GM21825 (cell line): ENCODE measurements at regions not wholly inside any gene's neighbourhood (a gene's known extent, or its start where the extent isn't known, plus 50 kb on each side); places are given as distances from the start of the nearest gene placed in this dataset.
"Not testable (repeated sequence)": the region's sequence is repeated elsewhere in the genome, so short reads cannot be mapped to it uniquely, and the experiment has no call there.

Source experiments
- ATAC-seq: cut with Tn5 transposase; IDR thresholded peaks from one replicate; pipeline ENCODE4 v1.9.1; 2021; ENCODE audit warnings: mild to moderate bottlenecking, moderate library complexity; ENCODE audit not compliant: unreplicated experiment

DNA sequence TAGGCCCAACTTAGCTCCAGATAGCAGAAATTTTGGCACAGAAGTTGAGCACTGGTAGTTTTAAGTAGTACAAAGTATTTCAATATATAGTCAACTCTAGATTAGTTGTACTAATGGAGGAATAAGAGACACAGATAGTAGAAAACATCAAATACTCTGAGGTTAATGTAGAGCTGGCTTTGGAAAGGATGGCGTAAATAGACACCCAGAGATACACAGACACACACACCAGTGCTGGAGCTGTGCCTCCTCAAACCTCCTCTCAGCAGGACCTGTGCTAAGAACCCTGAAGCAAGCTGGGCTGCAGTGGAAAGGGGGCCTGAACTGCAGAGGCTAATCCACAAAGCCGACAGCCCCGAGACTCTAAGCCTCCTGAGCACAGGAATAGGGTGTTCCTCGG, 67.0 kb upstream of the EDEM3 start:
- no peak for ATAC-seq

DNA sequence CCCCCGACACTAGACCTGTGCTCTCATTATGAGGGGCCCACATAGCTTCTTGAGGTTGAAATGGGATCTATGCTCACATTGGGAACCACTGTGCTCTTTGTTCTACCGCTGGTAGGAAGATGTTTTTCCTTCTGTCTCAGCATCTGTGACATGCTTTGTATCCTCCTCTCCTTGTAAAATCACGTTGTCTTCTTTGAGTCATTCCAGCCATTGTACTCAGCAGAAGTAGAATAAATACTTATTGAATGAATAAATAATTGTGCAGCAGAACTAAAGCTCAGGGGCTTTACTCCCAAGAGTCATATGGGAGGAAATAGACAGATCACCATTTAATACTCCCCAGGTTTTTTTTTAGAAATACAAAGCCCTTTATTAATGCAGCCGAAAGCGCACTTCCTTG, 66.3 kb upstream of the EDEM3 start:
- ATAC-seq, result no peak

DNA sequence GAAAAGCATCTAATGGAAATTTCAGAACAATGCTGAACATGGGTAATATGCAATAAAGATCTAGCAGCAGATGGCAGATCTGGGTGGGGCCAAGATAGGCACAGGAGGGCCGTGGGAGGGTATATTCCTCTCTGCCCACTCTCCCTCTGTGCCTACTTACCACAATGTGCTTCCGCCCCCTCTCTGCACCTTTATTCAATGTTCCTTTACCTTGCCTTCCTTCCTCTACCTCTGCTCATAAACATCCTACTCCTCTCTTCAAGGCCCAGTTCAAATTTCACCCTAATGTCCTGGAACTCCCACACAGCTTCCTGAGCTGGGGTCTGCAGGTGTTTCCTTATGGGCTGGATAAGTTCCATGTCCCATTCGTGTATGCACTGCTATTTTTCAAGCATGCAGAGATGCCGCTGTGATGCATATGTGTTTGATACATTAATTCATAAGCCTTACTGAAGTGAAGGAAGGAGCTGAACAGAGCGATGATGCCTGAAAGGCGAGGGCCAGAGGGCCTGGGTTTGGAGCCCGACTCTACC, 65.6 kb upstream of the EDEM3 start:
- no peak for ATAC-seq

DNA sequence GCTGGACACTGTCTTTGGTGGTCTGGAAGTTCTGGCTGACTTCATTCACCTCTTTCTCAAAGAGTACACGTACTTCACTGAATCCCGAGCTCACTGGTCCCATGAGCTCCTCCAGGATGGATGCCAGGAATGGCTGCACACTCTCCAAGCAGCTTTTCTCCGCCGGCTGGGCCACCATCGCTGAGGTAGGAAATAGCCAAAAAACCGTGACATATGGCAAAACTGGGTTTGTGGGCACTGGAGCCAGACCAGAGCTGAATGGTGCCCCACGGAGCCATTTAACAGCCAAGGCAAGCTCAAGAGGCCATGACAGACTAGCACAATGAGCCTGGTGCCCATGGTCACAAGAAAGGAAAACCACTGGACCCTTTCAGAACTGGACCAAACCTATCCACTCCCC, 64.0 kb upstream of the EDEM3 start:
- no peak for ATAC-seq

DNA sequence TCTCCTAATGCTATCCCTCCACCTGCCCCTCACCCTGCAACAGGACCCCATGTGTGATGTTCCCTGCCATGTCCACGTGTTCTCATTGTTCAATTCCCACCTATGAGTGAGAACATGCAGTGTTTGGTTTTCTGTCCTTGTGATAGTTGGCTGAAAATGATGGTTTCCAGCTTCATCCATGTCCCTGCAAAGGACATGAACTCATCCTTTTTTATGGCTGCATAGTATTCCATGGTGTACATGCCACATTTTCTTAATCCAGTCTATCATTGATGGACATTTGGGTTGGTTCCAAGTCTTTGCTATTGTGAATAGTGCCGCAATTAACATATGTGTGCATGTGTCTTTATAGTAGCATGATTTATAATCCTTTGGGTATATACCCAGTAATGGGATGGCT, 62.3 kb upstream of the EDEM3 start:
- ATAC-seq, result not testable (repeated sequence)

DNA sequence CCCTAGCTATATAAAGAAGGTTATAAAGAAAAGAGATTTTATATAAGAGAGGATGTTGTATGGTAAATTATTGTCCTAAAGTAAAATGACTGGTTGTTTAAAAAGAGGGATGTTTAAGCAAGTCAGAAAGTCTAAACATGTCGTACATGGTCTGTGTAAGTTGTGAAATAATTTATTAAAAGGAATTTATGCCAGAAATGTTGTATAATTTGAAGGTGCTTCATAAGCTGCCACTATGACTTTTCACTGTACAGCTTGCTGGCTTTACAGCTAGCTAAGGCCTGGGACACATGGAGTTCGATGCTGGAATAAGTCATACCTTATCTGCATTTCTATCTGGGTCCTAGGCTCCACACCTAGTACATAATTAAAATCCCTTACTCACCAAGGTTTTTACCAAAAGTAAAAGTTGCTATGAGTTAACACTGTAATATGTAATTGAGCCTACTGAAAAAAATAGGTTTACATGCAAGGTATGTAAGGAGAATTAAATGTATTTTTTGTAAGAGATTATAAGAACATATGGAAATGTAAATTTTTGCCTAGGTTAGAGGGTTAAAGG, 59.0 kb upstream of the EDEM3 start:
- no peak for ATAC-seq

DNA sequence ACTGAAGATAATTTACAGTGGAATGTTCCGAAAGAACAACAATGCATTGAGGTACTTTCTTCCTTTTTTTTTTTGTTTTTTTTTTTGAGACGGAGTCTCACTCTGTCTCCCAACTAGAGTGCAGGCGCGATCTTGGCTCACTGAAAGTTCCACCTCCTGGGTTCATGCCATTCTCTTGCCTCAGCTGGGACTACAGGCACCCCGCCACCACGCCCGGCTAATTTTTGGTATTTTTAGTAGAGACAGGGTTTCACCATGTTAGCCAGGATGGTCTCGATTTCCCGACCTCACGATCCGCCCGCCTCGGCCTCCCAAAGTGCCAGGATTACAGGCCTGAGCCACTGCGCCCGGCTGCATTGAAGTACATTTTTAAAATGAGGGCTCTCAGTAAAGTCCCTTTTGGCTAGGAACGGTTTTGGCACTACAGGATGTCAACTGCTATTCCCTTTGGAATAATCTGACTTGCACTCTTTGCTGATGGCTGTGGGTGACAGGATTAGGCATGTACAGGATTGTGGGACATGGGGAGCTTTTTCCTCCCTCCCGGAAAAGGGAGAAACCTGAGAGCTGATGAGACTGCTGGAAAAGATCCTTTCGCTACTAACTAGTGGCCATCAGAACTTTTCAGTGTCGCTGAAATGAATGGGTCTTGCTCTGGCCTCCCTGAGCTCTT, 56.9 kb upstream of the EDEM3 start:
- ATAC-seq, result no peak

DNA sequence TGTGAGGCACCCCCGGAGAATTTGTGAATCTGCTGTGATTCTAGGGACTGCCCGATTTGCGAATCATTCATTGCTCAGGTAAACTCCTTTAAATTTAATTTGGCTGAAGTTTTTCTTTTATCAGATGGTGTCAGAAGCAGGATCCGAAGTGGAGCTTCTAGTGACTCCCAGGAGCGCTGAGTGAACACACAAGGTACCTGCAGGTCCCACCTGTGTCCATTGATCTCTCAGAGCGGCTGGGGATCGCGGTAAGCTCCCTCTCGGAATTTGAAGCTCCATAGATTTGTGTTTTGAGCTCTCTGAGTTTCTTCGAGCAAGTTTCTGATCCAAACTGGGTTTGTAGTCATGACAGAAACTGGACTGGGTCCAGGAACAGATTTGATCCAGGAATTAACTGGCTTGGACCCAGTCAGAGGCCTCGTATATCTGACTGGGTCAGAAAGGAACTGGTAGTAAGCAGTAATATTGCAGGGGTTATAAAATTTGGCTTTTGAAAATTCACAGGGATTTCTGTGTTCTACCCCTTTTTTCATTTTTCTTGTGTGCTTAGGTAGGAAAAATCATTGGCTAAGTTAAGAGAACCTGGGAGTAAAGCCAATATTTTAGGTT, 56.2 kb upstream of the EDEM3 start:
- ATAC-seq, result no peak

DNA sequence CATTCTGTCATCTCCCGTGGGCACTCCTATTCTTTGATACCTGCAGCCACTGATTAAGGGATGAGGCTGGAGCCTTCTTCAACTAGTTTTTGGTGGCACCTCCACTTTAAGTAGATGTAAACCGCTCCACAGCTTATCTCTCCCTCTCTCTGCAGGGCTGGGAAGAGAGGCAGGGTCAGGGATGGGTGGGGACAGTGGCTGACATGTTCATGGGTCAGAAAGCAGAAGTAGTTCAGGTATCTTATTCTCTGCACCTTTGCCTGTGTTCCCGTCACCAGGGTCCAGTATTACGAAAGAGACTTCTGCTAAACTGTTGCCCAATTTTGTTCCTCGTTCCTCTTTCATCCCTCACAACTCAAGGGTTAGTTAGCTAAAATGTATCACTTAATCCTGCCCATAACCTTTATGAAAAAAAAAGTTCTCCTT, 51.7 kb upstream of the EDEM3 start:
- no peak for ATAC-seq

DNA sequence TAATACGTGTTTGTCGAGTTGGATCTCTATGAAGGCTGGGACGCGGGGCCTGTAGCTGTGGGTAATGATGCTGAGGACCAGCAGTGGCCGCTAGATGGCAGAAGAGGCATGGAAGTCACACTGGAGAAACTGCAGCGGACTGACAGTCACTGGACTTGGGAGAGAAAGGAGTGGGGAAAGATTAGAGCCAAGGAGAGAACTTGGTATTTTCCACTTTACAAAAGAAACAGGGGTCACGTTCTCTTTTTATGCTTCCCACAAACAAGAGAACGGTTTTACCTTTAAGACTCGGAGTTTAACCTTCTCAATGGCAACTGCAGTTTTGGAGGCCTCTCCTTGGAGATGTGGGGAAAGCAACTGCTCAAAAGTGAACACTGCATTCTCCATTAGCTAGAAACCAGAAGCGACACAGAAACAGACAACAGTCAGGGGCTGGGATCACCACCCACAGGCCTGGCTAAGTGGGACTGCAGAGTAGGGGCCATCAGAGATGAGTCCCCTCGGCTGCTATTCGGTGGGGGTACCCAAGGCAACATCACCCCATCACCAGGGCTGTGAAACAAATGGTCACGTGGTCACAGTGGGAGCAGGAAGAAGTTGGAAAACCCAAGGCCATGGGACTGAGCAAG, 51.1 kb upstream of the EDEM3 start:
- ATAC-seq, result peak; percentile 92
